ENCODE measurements at regions not wholly inside any gene's neighbourhood (a gene's known extent, or its start where the extent isn't known, plus 50 kb on each side); places are given as distances from the start of the nearest gene placed in this dataset.

GRCh38 chr1:219666242-219666641 is 53.3 kb upstream of the ZC3H11B start:
- DNase-seq = peak; percentile 86

GRCh38 chr1:219665089-219665488 is 52.2 kb upstream of the ZC3H11B start:
- no peak for DNase-seq

GRCh38 chr1:219664310-219665029 is 51.6 kb upstream of the ZC3H11B start:
- peak; percentile 19 for DNase-seq
